Aorta (tissue), 5 donors: ENCODE measurements at regions not wholly inside any gene's neighbourhood (a gene's known extent, or its start where the extent isn't known, plus 50 kb on each side); places are given as distances from the start of the nearest gene placed in this dataset.

ENCODE experiments used
- ATAC-seq: fragments of 200-7000 bp; cut with Tn5 transposase; one replicate; pipeline ENCODE4 v1.9.1; 2022; ENCODE audit warnings: moderate library complexity; ENCODE audit not compliant: low FRiP score
- DNase-seq, 2 donors: peaks; one replicate each; pipeline ENCODE4 v3.0.0-alpha.2; 2020
- H3K27ac ChIP-seq, 2 donors: one replicate each; pipeline ENCODE4 v1.5.1; 2013; ENCODE audit warnings: low read length in 2 of 2, mild to moderate bottlenecking in 2 of 2, moderate library complexity in 2 of 2, control low read depth in 1 of 2, inconsistent platforms in 1 of 2, low read depth in 1 of 2
- H3K27me3 ChIP-seq, 2 donors: one replicate each; pipeline ENCODE4 v1.6.1; 2013; ENCODE audit warnings: control low read depth in 1 of 2, low read length in 1 of 2, mild to moderate bottlenecking in 1 of 2, moderate library complexity in 1 of 2; ENCODE audit not compliant: insufficient read depth in 2 of 2, control insufficient read depth in 1 of 2
- H3K36me3 ChIP-seq, 2 donors: one replicate each; pipeline ENCODE4 v1.6.1; 2013; ENCODE audit warnings: control low read depth in 1 of 2, low read length in 1 of 2, mild to moderate bottlenecking in 1 of 2; ENCODE audit not compliant: insufficient read depth in 2 of 2, control insufficient read depth in 1 of 2
- H3K4me1 ChIP-seq, 2 donors: one replicate each; pipeline ENCODE4 v1.6.1; 2013; ENCODE audit warnings: low read length in 2 of 2, control low read depth in 1 of 2, mild to moderate bottlenecking in 1 of 2, moderate library complexity in 1 of 2; ENCODE audit not compliant: insufficient read depth in 2 of 2, control insufficient read depth in 1 of 2
- H3K4me3 ChIP-seq, 2 donors: one replicate each; pipeline ENCODE4 v1.5.1; 2013; ENCODE audit warnings: low read length in 2 of 2, control low read depth in 1 of 2, mild to moderate bottlenecking in 1 of 2
- H3K9me3 ChIP-seq: one replicate; pipeline ENCODE4 v1.6.1; 2013; ENCODE audit warnings: mild to moderate bottlenecking, low read length; ENCODE audit not compliant: control insufficient read depth
- WGBS, 2 donors: extraction: QIAGEN DNeasy Blood & Tissue Kit; methylation state at CpG; one replicate each; pipeline ENCODE4 v1.1.7; 2013; 5-methylcytosine and 5-hydroxymethylcytosine counted together
- intact Hi-C, 2 donors: fragments of 100-400 bp; cut with DNase I; formaldehyde crosslinking; loops; one replicate each; pipeline versions ENCODE4 v1.14.2 to v1.15.0; 2022
- donor health status: healthy with polysubstance abuse.
- donor health status: Bipolar disorder and iron deficiency.
- donor health status: DM: no; HTN: no; CAD: no.
- donor health status: DM: no; HTN: no; CAD: no.
- donor health status: DM: yes; HTN: yes; CAD: no.

- Histone ChIP-seq H3K9me3 (no peaks in the 10 kb centered on the region), H3K4me3 (no peak overlapping the region), H3K4me1 (no peaks in the 10 kb centered on the region), H3K36me3 (no peaks in the 10 kb centered on the region), H3K27me3 (no peaks in the 10 kb centered on the region), H3K27ac (no peak overlapping the region)
- DNase-seq (no peak), ATAC-seq (no peak)
- intact Hi-C loops, result no loop called here
- 91 to 92% methylated on average over 2 of the region's 2 CpGs for WGBS, 2 donors
These were observed 338.4 kb upstream of the KLF3 start for GRCh38 chr4:38325629-38325913.

DNA sequence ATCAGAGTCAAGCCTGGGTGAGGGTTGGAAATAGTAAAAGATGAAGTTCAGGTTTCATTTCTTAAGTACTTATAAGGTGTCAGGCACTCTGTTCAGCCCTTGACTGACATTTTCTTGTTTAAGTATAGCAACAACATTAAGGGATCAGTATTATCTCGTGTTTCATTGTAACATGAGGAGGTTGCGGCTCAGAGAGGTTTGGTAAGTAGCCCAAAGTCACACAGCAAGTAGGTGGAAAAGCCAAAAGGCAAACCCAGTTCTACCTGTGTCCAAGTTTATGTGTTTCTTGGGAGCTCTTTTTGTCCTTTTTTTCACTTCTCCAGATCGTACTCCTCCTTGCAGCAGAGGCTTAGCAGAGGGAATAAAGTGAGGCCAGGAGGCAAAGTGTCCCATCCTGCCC is 337.5 kb upstream of the KLF3 start:
- WGBS, 2 donors, result 86 to 95% methylated on average over 3 of the region's 3 CpGs
- Histone ChIP-seq H3K4me1 (no peaks in the 10 kb centered on the region), H3K27ac (no peak overlapping the region), H3K9me3 (no peaks in the 10 kb centered on the region), H3K4me3 (no peak overlapping the region), H3K27me3 (no peaks in the 10 kb centered on the region), H3K36me3 (no peaks in the 10 kb centered on the region)
- intact Hi-C loops, result no loop called here
- ATAC-seq, result no peak
- DNase-seq, result no peak

GRCh38 chr4:38327174-38327573 is 336.8 kb upstream of the KLF3 start:
- intact Hi-C loops, result no loop called here
- Histone ChIP-seq H3K27me3 (no peaks in the 10 kb centered on the region), H3K9me3 (no peaks in the 10 kb centered on the region), H3K27ac (no peak overlapping the region), H3K36me3 (no peaks in the 10 kb centered on the region), H3K4me3 (no peak overlapping the region), H3K4me1 (no peaks in the 10 kb centered on the region)
- DNase-seq (no peak), ATAC-seq (no peak)

GRCh38 chr4:38328989-38329729 is 334.8 kb upstream of the KLF3 start:
- Histone ChIP-seq H3K36me3 (no peaks in the 10 kb centered on the region), H3K4me1 (no peaks in the 10 kb centered on the region), H3K9me3 (no peaks in the 10 kb centered on the region), H3K27me3 (no peaks in the 10 kb centered on the region), H3K27ac (no peak overlapping the region), H3K4me3 (no peak overlapping the region)
- DNase-seq (no peak), ATAC-seq (no peak)
- intact Hi-C loops, result no loop called here
- 41 to 60% methylated on average over 8 of the region's 8 CpGs for WGBS, 2 donors

DNA sequence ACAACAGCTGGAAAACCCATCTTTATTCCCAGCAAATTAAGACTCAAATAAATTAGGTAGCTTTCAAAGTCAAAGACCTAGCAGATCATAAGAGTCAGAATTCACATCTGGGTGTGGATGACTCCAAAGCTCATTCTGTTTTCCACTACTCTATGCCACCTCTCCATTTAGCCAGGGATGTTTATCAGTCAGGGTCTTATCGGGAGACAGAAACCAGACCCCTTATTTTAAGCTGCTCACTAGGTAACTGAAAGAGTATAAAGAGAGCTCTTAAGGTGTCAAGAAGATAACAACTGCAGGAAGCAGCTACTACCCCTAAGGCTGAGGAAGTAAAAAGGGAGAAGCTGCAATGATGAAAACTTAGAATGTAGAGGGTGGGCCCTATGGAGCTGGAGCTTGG is 333.7 kb upstream of the KLF3 start:
- Histone ChIP-seq H3K27ac (no peak overlapping the region), H3K9me3 (no peaks in the 10 kb centered on the region), H3K36me3 (no peaks in the 10 kb centered on the region), H3K4me1 (no peaks in the 10 kb centered on the region), H3K27me3 (no peaks in the 10 kb centered on the region), H3K4me3 (no peak overlapping the region)
- WGBS, 2 donors, result 94 to 96% methylated on average over 1 of the region's 1 CpG
- ATAC-seq (no peak), DNase-seq (no peak)
- intact Hi-C loops, result no loop called here

- no peaks in the 10 kb centered on the region for H3K4me1 ChIP-seq
- H3K27ac ChIP-seq, result no peak overlapping the region
- H3K9me3 ChIP-seq, result no peaks in the 10 kb centered on the region
- no peaks in the 10 kb centered on the region for H3K27me3 ChIP-seq
- H3K36me3 ChIP-seq, result no peaks in the 10 kb centered on the region
- 81 to 88% methylated on average over 7 of the region's 7 CpGs for WGBS, 2 donors
- no peak for ATAC-seq
- DNase-seq, result no peak
- no peak overlapping the region for H3K4me3 ChIP-seq
- intact Hi-C loops, result no loop called here
These were observed 333.1 kb upstream of the KLF3 start for GRCh38 chr4:38330936-38331335.

GRCh38 chr4:38332699-38333098 is 331.3 kb upstream of the KLF3 start:
- H3K27ac ChIP-seq, result no peak overlapping the region
- no peaks in the 10 kb centered on the region for H3K9me3 ChIP-seq
- WGBS, 2 donors, result 83 to 87% methylated on average over 4 of the region's 4 CpGs
- no peak for ATAC-seq
- H3K4me3 ChIP-seq, result no peak overlapping the region
- H3K36me3 ChIP-seq, result no peaks in the 10 kb centered on the region
- H3K4me1 ChIP-seq, result no peaks in the 10 kb centered on the region
- intact Hi-C loops, result no loop called here
- H3K27me3 ChIP-seq, result no peaks in the 10 kb centered on the region
- no peak for DNase-seq

GRCh38 chr4:38333219-38333618 is 330.8 kb upstream of the KLF3 start:
- 83 to 87% methylated on average over 2 of the region's 2 CpGs for WGBS, 2 donors
- no peaks in the 10 kb centered on the region for H3K4me1 ChIP-seq
- H3K9me3 ChIP-seq, result no peaks in the 10 kb centered on the region
- no peak overlapping the region for H3K27ac ChIP-seq
- no peaks in the 10 kb centered on the region for H3K27me3 ChIP-seq
- H3K36me3 ChIP-seq, result no peaks in the 10 kb centered on the region
- ATAC-seq (no peak), DNase-seq (no peak)
- intact Hi-C loops, result no loop called here
- no peak overlapping the region for H3K4me3 ChIP-seq

DNA sequence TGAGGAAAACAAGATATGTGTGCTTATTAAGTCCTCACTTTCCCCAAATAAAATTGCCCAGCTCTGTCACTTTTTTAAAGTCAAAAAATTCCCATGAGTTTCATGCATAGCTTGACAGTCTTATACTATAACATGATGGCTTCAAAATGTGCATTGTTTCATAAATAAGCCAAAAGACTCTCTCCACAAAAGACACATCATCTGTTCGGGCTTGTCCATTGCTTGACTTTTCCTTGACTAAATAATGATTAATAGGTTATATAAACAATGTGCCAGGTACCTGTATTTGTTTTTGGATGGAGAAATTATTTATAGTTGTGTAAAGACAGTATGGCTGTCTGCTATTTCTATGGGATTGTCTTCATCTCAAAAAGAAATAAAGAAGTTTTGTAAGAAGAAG is 329.2 kb upstream of the KLF3 start:
- DNase-seq, result no peak
- H3K27ac ChIP-seq, result no peak overlapping the region
- WGBS, 2 donors, result 80 to 85% methylated on average over 1 of the region's 1 CpG
- no peaks in the 10 kb centered on the region for H3K4me1 ChIP-seq
- no peak overlapping the region for H3K4me3 ChIP-seq
- H3K9me3 ChIP-seq, result peaks cover 2% of the 10 kb centered on the region
- H3K36me3 ChIP-seq, result no peaks in the 10 kb centered on the region
- intact Hi-C loops, result no loop called here
- no peaks in the 10 kb centered on the region for H3K27me3 ChIP-seq
- no peak for ATAC-seq
